ENCODE measurements at regions not wholly inside any gene's neighbourhood (a gene's known extent, or its start where the extent isn't known, plus 50 kb on each side); places are given as distances from the start of the nearest gene placed in this dataset.
"Not testable (repeated sequence)": the region's sequence is repeated elsewhere in the genome, so short reads cannot be mapped to it uniquely, and the experiment has no call there.

DNA sequence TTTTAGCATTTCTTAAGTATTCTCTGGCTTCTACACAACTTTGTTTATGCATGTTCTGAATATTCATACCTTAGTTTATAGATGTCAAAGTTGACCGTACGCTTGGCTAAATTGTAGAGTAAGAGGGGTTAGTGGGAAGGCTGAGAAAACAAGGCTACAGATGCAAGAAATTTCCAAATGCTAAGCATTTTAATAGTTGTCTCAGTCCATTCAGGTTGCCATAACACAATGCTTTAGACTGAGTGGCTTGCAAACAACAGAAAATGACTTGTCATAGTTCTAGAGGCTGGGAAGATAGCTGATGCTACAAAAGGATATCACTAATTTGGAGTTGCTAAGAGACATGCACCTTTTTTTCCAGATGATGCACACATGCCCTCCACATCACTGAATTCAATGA, 53.0 kb upstream of the C1QTNF3 start:
- H3K36me3 ChIP-seq (ENCODE audit: insufficient read depth, low read length); H3K27me3 ChIP-seq (ENCODE audit: insufficient read depth, low read depth, low read length); H3K9ac ChIP-seq (ENCODE audit: low read length); H4K20me1 ChIP-seq (ENCODE audit: insufficient read depth); H3F3A ChIP-seq (ENCODE audit: insufficient read depth, low read length, poor library complexity, severe bottlenecking); H2AFZ ChIP-seq (ENCODE audit: low read depth, low read length); H3K27ac ChIP-seq (ENCODE audit: low read length); H3K4me2 ChIP-seq (ENCODE audit: low read length); H3K9me2 ChIP-seq (ENCODE audit: insufficient read depth, low read length); H3K9me3 ChIP-seq (ENCODE audit: low read length); H3K79me2 ChIP-seq (replicated peaks; ENCODE audit: insufficient read depth, low read length); H3K4me3 ChIP-seq (ENCODE audit: low read length): not testable (repeated sequence)

DNA sequence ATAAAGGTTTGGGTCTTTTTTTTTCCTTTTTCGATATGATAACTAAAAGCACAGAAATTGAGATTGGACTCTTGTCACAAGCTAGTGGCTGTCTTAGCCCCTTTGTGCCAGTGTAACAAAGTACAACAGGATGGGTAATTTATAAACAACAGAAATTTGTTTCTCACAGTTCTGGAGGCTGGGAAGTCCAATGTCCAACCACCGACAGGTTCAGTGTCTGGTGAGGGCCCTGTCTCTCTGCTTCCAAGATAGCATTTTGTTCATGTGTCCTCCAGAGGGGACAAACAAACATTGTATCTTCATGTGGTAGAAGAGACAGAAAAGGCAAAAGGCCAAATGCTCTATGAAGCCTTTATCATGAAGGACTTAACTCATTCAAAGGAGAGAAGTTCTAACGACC, 56.9 kb upstream of the C1QTNF3 start:
- not testable (repeated sequence) for H3K9ac ChIP-seq (ENCODE audit: low read length); H3K27me3 ChIP-seq (ENCODE audit: insufficient read depth, low read depth, low read length); H4K20me1 ChIP-seq (ENCODE audit: insufficient read depth); H3K4me2 ChIP-seq (ENCODE audit: low read length); H3K4me3 ChIP-seq (ENCODE audit: low read length); H3K79me2 ChIP-seq (replicated peaks; ENCODE audit: insufficient read depth, low read length); H3K9me2 ChIP-seq (ENCODE audit: insufficient read depth, low read length); H3K27ac ChIP-seq (ENCODE audit: low read length); H2AFZ ChIP-seq (ENCODE audit: low read depth, low read length); H3K36me3 ChIP-seq (ENCODE audit: insufficient read depth, low read length); H3K9me3 ChIP-seq (ENCODE audit: low read length); H3F3A ChIP-seq (ENCODE audit: insufficient read depth, low read length, poor library complexity, severe bottlenecking)

DNA sequence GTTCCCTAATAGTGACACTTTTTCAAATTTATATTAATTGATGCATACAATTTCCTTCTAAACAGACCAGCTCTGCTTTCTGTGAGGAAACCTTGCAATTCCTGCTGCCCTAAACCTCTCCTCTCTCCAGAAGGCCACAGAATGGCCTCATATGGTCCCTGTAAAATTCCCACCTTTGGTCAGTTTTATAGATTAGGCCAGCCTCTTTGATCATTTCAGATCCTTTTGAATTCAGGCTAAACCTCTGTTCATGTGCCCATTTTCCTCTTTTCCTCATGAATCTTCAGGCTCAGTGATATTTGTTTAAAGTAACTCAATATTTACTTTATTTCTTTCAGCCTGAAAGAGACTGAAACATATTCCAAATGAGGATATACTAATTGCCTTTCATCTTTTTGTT, 58.6 kb upstream of the C1QTNF3 start:
- not testable (repeated sequence) for H3K9me2 ChIP-seq (ENCODE audit: insufficient read depth, low read length); H3K79me2 ChIP-seq (replicated peaks; ENCODE audit: insufficient read depth, low read length); H4K20me1 ChIP-seq (ENCODE audit: insufficient read depth); H3F3A ChIP-seq (ENCODE audit: insufficient read depth, low read length, poor library complexity, severe bottlenecking); H3K4me3 ChIP-seq (ENCODE audit: low read length); H3K9me3 ChIP-seq (ENCODE audit: low read length); H3K9ac ChIP-seq (ENCODE audit: low read length); H3K27ac ChIP-seq (ENCODE audit: low read length); H3K4me2 ChIP-seq (ENCODE audit: low read length); H3K27me3 ChIP-seq (ENCODE audit: insufficient read depth, low read depth, low read length); H2AFZ ChIP-seq (ENCODE audit: low read depth, low read length); H3K36me3 ChIP-seq (ENCODE audit: insufficient read depth, low read length)

DNA sequence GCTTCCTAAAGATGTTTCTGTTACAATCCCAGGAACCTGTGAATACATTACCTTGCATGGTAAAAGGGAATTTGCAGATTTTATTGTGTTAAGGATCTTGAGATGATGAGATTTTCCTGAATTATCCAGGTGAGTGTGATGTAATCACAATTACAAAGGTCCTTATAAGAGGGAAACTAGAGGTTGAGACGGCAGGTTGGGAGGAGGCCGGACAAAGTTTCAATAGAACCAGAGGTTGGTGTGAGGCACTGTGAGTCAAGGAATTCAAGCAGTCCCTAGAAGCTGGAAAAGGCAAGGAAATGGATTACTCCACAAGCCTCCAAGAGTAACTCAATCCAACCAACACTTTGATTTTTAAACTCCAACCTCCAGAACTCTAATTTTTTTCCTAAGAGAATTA, 65.9 kb upstream of the C1QTNF3 start:
- H3K4me3 ChIP-seq (ENCODE audit: low read length); H3F3A ChIP-seq (ENCODE audit: insufficient read depth, low read length, poor library complexity, severe bottlenecking); H3K27me3 ChIP-seq (ENCODE audit: insufficient read depth, low read depth, low read length); H3K9me3 ChIP-seq (ENCODE audit: low read length); H3K4me2 ChIP-seq (ENCODE audit: low read length); H4K20me1 ChIP-seq (ENCODE audit: insufficient read depth); H3K79me2 ChIP-seq (replicated peaks; ENCODE audit: insufficient read depth, low read length); H3K27ac ChIP-seq (ENCODE audit: low read length); H2AFZ ChIP-seq (ENCODE audit: low read depth, low read length); H3K9me2 ChIP-seq (ENCODE audit: insufficient read depth, low read length); H3K9ac ChIP-seq (ENCODE audit: low read length); H3K36me3 ChIP-seq (ENCODE audit: insufficient read depth, low read length): not testable (repeated sequence)

DNA sequence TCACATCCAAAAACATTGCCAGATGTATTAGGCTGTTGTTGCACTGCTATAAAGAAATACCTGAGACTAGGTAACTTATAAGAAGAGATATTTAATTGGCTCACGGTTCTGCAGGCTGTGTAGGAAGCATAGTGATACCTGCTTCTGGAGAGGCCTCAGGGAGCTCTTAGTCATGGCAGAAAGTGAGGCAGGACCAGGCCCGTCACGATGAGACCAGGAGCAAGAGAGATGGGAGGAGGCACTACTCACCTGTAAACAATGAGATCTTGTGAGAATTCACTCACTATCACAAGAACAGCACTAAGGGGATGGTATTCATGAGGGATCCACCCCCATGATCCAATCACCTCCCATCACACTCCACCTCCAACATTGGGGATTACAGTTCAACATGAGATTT, 81.3 kb upstream of the C1QTNF3 start:
- not testable (repeated sequence) for H4K20me1 ChIP-seq (ENCODE audit: insufficient read depth); H3K4me3 ChIP-seq (ENCODE audit: low read length); H3K9me3 ChIP-seq (ENCODE audit: low read length); H3K9me2 ChIP-seq (ENCODE audit: insufficient read depth, low read length); H3K27me3 ChIP-seq (ENCODE audit: insufficient read depth, low read depth, low read length); H3K4me2 ChIP-seq (ENCODE audit: low read length); H2AFZ ChIP-seq (ENCODE audit: low read depth, low read length); H3K79me2 ChIP-seq (replicated peaks; ENCODE audit: insufficient read depth, low read length); H3K9ac ChIP-seq (ENCODE audit: low read length); H3K27ac ChIP-seq (ENCODE audit: low read length); H3F3A ChIP-seq (ENCODE audit: insufficient read depth, low read length, poor library complexity, severe bottlenecking); H3K36me3 ChIP-seq (ENCODE audit: insufficient read depth, low read length)

DNA sequence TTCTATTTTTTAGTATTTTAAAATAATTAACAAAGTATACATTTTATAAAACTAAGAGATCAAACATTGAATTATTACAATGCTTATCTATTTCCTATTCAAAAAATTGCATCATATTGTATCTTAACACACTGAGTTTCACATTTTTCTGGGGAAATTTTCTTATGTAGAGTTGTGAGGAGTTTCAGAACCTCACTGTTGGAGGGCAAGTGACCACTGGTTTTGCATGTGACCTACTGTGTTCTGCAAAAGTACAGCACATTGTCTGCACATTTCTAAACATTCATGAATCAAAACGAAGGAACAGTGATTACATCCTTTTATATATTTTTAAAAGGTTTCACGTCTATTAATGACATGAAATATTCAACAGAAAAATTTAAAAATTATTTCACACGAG, 82.3 kb upstream of the C1QTNF3 start:
- H3K9me2 ChIP-seq (ENCODE audit: insufficient read depth, low read length); H3K79me2 ChIP-seq (replicated peaks; ENCODE audit: insufficient read depth, low read length); H3K27ac ChIP-seq (ENCODE audit: low read length); H2AFZ ChIP-seq (ENCODE audit: low read depth, low read length); H3K27me3 ChIP-seq (ENCODE audit: insufficient read depth, low read depth, low read length); H3K36me3 ChIP-seq (ENCODE audit: insufficient read depth, low read length); H3K4me3 ChIP-seq (ENCODE audit: low read length); H3F3A ChIP-seq (ENCODE audit: insufficient read depth, low read length, poor library complexity, severe bottlenecking); H3K4me2 ChIP-seq (ENCODE audit: low read length); H3K9ac ChIP-seq (ENCODE audit: low read length); H4K20me1 ChIP-seq (ENCODE audit: insufficient read depth); H3K9me3 ChIP-seq (ENCODE audit: low read length): not testable (repeated sequence)

DNA sequence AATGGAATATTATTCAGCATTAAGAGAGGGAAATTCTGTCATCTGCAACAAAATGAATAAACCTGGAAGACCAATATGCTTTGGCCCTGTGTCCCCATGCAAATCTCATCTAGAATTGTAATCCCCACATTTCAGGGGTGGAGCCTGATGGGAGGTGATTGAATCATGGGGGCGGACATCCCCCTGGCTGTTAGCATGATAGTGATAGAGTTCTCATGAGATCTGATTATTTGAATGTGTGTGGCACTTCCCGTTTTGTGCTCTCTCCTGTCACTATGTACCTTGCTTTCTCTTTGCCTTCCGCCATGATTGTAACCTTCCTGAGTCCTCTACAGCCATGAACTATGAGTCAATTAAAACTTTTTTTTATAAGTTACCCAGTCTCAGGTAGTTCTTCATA, 83.7 kb upstream of the C1QTNF3 start:
- not testable (repeated sequence) for H3K27me3 ChIP-seq (ENCODE audit: insufficient read depth, low read depth, low read length); H3F3A ChIP-seq (ENCODE audit: insufficient read depth, low read length, poor library complexity, severe bottlenecking); H3K9ac ChIP-seq (ENCODE audit: low read length); H2AFZ ChIP-seq (ENCODE audit: low read depth, low read length); H3K4me2 ChIP-seq (ENCODE audit: low read length); H3K4me3 ChIP-seq (ENCODE audit: low read length); H3K79me2 ChIP-seq (replicated peaks; ENCODE audit: insufficient read depth, low read length); H3K27ac ChIP-seq (ENCODE audit: low read length); H3K9me3 ChIP-seq (ENCODE audit: low read length); H3K36me3 ChIP-seq (ENCODE audit: insufficient read depth, low read length); H3K9me2 ChIP-seq (ENCODE audit: insufficient read depth, low read length); H4K20me1 ChIP-seq (ENCODE audit: insufficient read depth)

DNA sequence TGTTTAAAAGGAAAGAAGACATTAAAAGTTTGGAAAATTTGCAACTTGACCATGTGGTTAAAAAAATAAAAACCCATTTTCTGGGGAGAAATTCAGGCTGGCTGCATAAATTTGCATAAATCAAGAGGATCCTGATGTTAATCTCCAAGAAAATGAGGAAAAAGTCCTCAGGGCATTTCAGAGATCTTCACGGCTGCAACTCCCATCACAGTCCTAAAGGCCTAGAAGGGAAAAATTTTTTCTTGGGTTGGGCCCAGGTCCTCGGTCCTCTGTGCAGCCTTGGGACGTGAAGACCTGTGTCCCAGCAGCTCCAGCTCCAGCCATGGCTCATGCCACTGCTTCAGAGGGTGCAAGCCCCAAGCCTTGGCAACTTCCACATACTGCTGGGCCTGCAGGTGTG, 84.8 kb upstream of the C1QTNF3 start:
- H3K9me3 ChIP-seq (ENCODE audit: low read length); H2AFZ ChIP-seq (ENCODE audit: low read depth, low read length); H4K20me1 ChIP-seq (ENCODE audit: insufficient read depth); H3K36me3 ChIP-seq (ENCODE audit: insufficient read depth, low read length); H3K27ac ChIP-seq (ENCODE audit: low read length); H3K9me2 ChIP-seq (ENCODE audit: insufficient read depth, low read length); H3K4me2 ChIP-seq (ENCODE audit: low read length); H3K27me3 ChIP-seq (ENCODE audit: insufficient read depth, low read depth, low read length); H3K4me3 ChIP-seq (ENCODE audit: low read length); H3K79me2 ChIP-seq (replicated peaks; ENCODE audit: insufficient read depth, low read length); H3K9ac ChIP-seq (ENCODE audit: low read length); H3F3A ChIP-seq (ENCODE audit: insufficient read depth, low read length, poor library complexity, severe bottlenecking): not testable (repeated sequence)

Measured in neural cell (in vitro differentiated cells).